Common myeloid progenitor, CD34-positive (primary cell): ENCODE measurements at regions not wholly inside any gene's neighbourhood (a gene's known extent, or its start where the extent isn't known, plus 50 kb on each side); places are given as distances from the start of the nearest gene placed in this dataset.

Experiments used
- CTCF ChIA-PET: fragments of 350-600 bp; sonication (Branson Sonifier 250); formaldehyde crosslinking; loops from one replicate; lab custom pipeline; 2021; ENCODE audit warnings: antibody characterized with exemption; lab: Charles Lee
- POLR2A ChIA-PET: fragments of 350-600 bp; sonication (Branson Sonifier 250); formaldehyde crosslinking; loops from one replicate; lab custom pipeline; 2021; ENCODE audit warnings: antibody characterized with exemption; lab: Charles Lee
- DNase-seq, 3 donors: peaks; one replicate each; pipeline versions ENCODE4 v3.0.0 to v3.0.0-alpha.2; 2013
- H3K27ac ChIP-seq, 2 experiments: 1 replicate in 1 of 2; 2 replicates in 1 of 2; pipeline ENCODE4 v1.7.0; 2013; ENCODE audit warnings: inconsistent platforms in 2 of 2, low read length in 2 of 2, mild to moderate bottlenecking in 2 of 2, low read depth in 1 of 2, moderate library complexity in 1 of 2; ENCODE audit not compliant: severe bottlenecking in 2 of 2, insufficient read depth in 1 of 2, poor library complexity in 1 of 2
- H3K27me3 ChIP-seq, 5 experiments: replicated peaks in 2 of 5; 1 replicate in 3 of 5; 2 replicates in 2 of 5; pipeline versions ENCODE4 v1.6.1 to v1.7.0; 2013; ENCODE audit warnings: low read length in 4 of 5, mild to moderate bottlenecking in 2 of 5, moderate library complexity in 2 of 5, inconsistent platforms in 1 of 5; ENCODE audit not compliant: insufficient read depth in 5 of 5, control insufficient read depth in 4 of 5
- H3K36me3 ChIP-seq, 4 experiments: 1 replicate in 2 of 4; 2 replicates in 2 of 4; pipeline versions ENCODE4 v1.6.1 to v1.7.0; 2013; ENCODE audit warnings: low read length in 3 of 4, control low read depth in 1 of 4, mild to moderate bottlenecking in 1 of 4; ENCODE audit not compliant: control insufficient read depth in 4 of 4, insufficient read depth in 4 of 4
- H3K4me1 ChIP-seq, 4 experiments: 1 replicate in 3 of 4; 2 replicates in 1 of 4; pipeline versions ENCODE4 v1.6.1 to v1.7.1; 2013; ENCODE audit warnings: low read length in 3 of 4, mild to moderate bottlenecking in 3 of 4, control low read depth in 1 of 4, inconsistent platforms in 1 of 4, moderate library complexity in 1 of 4; ENCODE audit not compliant: control insufficient read depth in 4 of 4, insufficient read depth in 4 of 4; ENCODE audit errors: control extremely low read depth in 1 of 4
- H3K4me3 ChIP-seq, 7 experiments: 1 replicate in 4 of 7; 2 replicates in 3 of 7; pipeline versions ENCODE4 v1.5.1 to v1.7.0; 2013; ENCODE audit warnings: mild to moderate bottlenecking in 7 of 7, low read length in 6 of 7, moderate library complexity in 6 of 7, inconsistent platforms in 2 of 7, low read depth in 2 of 7, control low read depth in 1 of 7; ENCODE audit not compliant: insufficient read depth in 4 of 7, control insufficient read depth in 1 of 7; ENCODE audit errors: extremely low read depth in 1 of 7
- H3K9me3 ChIP-seq, 5 experiments: 1 replicate in 4 of 5; 2 replicates in 1 of 5; pipeline versions ENCODE4 v1.6.1 to v1.7.1; 2013; ENCODE audit warnings: low read length in 4 of 5, mild to moderate bottlenecking in 2 of 5, inconsistent platforms in 1 of 5, low read depth in 1 of 5, moderate library complexity in 1 of 5; ENCODE audit not compliant: control insufficient read depth in 4 of 5, insufficient read depth in 2 of 5; ENCODE audit errors: control extremely low read depth in 1 of 5
- WGBS: methylation state at CpG from one replicate; pipeline ENCODE4 v1.1.5; 2013; ENCODE audit not compliant: insufficient coverage; 5-methylcytosine and 5-hydroxymethylcytosine counted together

- Histone ChIP-seq H3K4me1 (no peaks in the 10 kb centered on the region), H3K27me3 (no peaks in the 10 kb centered on the region), H3K36me3 (no peaks in the 10 kb centered on the region), H3K27ac (no peak overlapping the region), H3K4me3 (no peak overlapping the region), H3K9me3 (no peaks in the 10 kb centered on the region)
- CTCF ChIA-PET, result no interaction called here
- POLR2A ChIA-PET, result no interaction called here
- WGBS, result no CpG with 5 or more reads among the region's 5 CpGs
- no peak for DNase-seq
These were observed 723.1 kb downstream of the CDH11 start for GRCh38 chr16:64398793-64399192.

DNA sequence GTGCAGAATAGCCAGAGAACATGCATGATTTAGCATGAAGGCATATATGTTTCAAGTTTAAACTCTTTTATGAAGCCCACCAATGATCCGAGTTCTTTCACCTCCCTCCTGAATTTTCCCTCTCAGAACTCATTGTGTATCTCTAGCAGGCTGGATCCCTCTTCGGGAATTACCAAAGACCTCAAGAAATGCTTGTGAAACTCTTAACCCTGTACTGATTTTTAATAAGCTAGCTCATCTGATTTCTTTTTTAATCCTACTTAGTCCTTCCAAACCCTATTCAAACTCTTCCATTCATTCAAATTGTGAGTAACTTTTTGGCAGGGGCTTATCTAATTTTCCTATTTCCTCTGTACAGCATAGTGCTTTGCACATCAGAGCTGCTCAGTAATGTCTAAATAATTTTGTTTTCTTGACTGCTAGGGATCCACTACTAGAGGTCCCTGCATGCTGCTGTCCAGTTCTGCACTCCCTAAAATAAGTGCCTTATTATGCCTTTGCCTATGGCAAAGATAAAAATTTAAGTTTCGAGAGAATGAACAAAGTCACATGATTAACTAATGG lies 723.8 kb downstream of the CDH11 start:
- no peak overlapping the region for H3K4me3 ChIP-seq
- DNase-seq, result no peak
- H3K4me1 ChIP-seq, result no peaks in the 10 kb centered on the region
- H3K36me3 ChIP-seq, result no peaks in the 10 kb centered on the region
- ChIA-PET CTCF (no interaction called here), POLR2A (no interaction called here)
- no peak overlapping the region for H3K27ac ChIP-seq
- no peaks in the 10 kb centered on the region for H3K27me3 ChIP-seq
- no peaks in the 10 kb centered on the region for H3K9me3 ChIP-seq
- WGBS, result 100% methylated on average over 2 of the region's 3 CpGs

DNA sequence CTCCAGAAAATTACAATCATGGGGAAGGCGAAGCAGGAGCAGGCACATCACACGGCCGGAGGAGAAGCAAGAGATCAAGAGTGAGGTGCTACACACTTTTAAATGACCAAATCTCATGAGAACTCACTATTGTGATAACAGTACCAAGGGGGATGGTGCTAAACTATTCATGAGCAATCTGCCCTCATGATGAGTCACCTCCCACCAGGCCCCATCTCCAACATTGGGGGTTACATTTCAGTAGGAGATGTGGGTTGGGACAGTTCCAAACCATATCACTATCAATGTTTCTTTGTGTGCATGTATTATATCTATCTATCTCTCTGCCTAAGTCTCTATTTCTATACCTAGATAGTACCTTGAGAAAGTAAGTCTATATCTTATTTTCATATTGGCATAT lies 724.8 kb downstream of the CDH11 start:
- ChIA-PET CTCF (no interaction called here), POLR2A (no interaction called here)
- Histone ChIP-seq H3K4me1 (no peaks in the 10 kb centered on the region), H3K4me3 (no peak overlapping the region), H3K27me3 (no peaks in the 10 kb centered on the region), H3K9me3 (no peaks in the 10 kb centered on the region), H3K27ac (no peak overlapping the region), H3K36me3 (no peaks in the 10 kb centered on the region)
- DNase-seq, result no peak
- WGBS, result 90% methylated on average over 2 of the region's 3 CpGs

GRCh38 chr16:64394061-64394460 lies 727.8 kb downstream of the CDH11 start:
- ChIA-PET CTCF (no interaction called here), POLR2A (no interaction called here)
- Histone ChIP-seq H3K27me3 (no peaks in the 10 kb centered on the region), H3K4me3 (no peak overlapping the region), H3K27ac (no peak overlapping the region), H3K9me3 (no peaks in the 10 kb centered on the region), H3K4me1 (no peaks in the 10 kb centered on the region), H3K36me3 (no peaks in the 10 kb centered on the region)
- 83% methylated on average over 1 of the region's 1 CpG for WGBS
- no peak for DNase-seq

GRCh38 chr16:64392456-64392855 lies 729.4 kb downstream of the CDH11 start:
- H3K4me3 ChIP-seq, result no peak overlapping the region
- no peak for DNase-seq
- WGBS, result no CpG with 5 or more reads among the region's 1 CpG
- ChIA-PET POLR2A (no interaction called here), CTCF (no interaction called here)
- H3K9me3 ChIP-seq, result no peaks in the 10 kb centered on the region
- no peaks in the 10 kb centered on the region for H3K27me3 ChIP-seq
- no peaks in the 10 kb centered on the region for H3K36me3 ChIP-seq
- no peak overlapping the region for H3K27ac ChIP-seq
- no peaks in the 10 kb centered on the region for H3K4me1 ChIP-seq

GRCh38 chr16:64391063-64391600 lies 730.7 kb downstream of the CDH11 start:
- Histone ChIP-seq H3K4me1 (no peaks in the 10 kb centered on the region), H3K9me3 (no peaks in the 10 kb centered on the region), H3K4me3 (no peak overlapping the region), H3K36me3 (no peaks in the 10 kb centered on the region), H3K27me3 (no peaks in the 10 kb centered on the region), H3K27ac (no peak overlapping the region)
- WGBS, result 100% methylated on average over 2 of the region's 4 CpGs
- DNase-seq, result no peak
- ChIA-PET CTCF (no interaction called here), POLR2A (no interaction called here)

- Histone ChIP-seq H3K4me1 (no peaks in the 10 kb centered on the region), H3K27me3 (no peaks in the 10 kb centered on the region)
- CTCF ChIA-PET, result no interaction called here
These were observed 731.8 kb downstream of the CDH11 start for GRCh38 chr16:64390102-64390501.

More at GRCh38 chr16:64390102-64390501, 731.8 kb downstream of the CDH11 start:
- H3K4me3 ChIP-seq, result no peak overlapping the region
- WGBS, result no CpG with 5 or more reads among the region's 4 CpGs
- no peaks in the 10 kb centered on the region for H3K36me3 ChIP-seq
- POLR2A ChIA-PET, result no interaction called here
- H3K27ac ChIP-seq, result no peak overlapping the region
- DNase-seq, result no peak
- H3K9me3 ChIP-seq, result no peaks in the 10 kb centered on the region
